Activated effector memory CD4-positive, alpha-beta T cell treated with anti-CD3 and anti-CD28 coated beads, Interleukin-2, amount 50 U/mL, for 16 hours (primary cell): ENCODE measurements at regions not wholly inside any gene's neighbourhood (a gene's known extent, or its start where the extent isn't known, plus 50 kb on each side); places are given as distances from the start of the nearest gene placed in this dataset.
"Not testable (repeated sequence)": the region's sequence is repeated elsewhere in the genome, so short reads cannot be mapped to it uniquely, and the experiment has no call there.

Source experiments
- DNase-seq: peaks from one replicate; pipeline ENCODE4 v3.0.0-alpha.2; 2020

GRCh38 chr16:21487956-21488355, 111.4 kb upstream of the METTL9 start:
- DNase-seq: not testable (repeated sequence)

DNA sequence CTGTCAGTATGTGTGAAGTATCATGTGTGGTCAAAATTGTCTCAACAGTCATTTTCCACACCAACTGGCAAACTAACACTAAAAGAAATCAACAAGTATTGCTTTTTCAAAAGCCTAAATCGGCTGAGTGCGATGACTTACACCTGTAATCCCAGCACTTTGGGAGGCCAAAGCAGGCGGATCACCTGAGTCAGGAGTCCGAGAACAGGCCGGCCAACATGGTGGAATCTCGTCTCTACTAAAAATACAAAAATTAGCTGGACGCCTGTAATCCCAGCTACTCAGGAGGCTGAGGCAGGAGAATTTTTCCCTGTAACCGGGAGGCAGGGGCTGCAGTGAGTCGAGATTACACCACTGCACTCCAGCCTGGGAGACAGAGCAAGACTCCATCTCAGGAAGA, 100.3 kb upstream of the METTL9 start:
- peak; percentile 41 for DNase-seq

DNA sequence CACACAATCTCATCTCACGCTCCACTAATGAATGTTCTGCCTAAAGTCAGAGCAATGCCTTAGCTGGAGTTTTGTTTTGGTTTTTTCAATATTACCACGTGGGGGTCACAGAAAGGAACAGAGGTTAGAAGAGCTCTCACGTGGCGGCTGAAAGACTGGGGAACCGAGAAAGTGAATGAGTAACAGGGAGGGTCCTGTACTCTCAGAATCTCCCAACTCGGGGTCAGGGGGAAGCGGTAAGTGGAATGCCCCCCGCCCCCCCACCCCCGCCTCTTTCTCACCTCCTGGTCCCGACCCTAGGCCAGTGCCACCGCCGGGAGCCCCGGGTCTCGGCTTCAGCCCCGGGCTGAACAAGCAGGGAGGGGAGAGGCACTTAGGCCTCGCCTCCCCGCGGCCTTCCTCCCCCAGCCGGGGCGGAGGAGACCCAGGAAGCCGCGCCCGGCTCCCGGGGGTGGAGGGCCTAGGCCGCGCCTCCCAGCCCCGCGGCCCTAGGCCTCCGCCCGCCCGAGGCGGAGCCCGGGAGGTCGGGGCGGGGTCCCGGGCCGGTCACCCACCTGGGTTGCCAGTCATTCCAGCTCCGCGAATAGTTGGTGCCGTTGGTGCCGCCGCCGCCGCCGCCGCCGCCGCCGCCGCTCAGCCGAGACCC, 98.0 kb upstream of the METTL9 start:
- DNase-seq: peak; percentile 91

GRCh38 chr16:21501869-21502667, 97.3 kb upstream of the METTL9 start:
- DNase-seq: peak; percentile 97

- not testable (repeated sequence) for DNase-seq
These were observed 95.8 kb upstream of the METTL9 start for GRCh38 chr16:21503574-21503920.

DNA sequence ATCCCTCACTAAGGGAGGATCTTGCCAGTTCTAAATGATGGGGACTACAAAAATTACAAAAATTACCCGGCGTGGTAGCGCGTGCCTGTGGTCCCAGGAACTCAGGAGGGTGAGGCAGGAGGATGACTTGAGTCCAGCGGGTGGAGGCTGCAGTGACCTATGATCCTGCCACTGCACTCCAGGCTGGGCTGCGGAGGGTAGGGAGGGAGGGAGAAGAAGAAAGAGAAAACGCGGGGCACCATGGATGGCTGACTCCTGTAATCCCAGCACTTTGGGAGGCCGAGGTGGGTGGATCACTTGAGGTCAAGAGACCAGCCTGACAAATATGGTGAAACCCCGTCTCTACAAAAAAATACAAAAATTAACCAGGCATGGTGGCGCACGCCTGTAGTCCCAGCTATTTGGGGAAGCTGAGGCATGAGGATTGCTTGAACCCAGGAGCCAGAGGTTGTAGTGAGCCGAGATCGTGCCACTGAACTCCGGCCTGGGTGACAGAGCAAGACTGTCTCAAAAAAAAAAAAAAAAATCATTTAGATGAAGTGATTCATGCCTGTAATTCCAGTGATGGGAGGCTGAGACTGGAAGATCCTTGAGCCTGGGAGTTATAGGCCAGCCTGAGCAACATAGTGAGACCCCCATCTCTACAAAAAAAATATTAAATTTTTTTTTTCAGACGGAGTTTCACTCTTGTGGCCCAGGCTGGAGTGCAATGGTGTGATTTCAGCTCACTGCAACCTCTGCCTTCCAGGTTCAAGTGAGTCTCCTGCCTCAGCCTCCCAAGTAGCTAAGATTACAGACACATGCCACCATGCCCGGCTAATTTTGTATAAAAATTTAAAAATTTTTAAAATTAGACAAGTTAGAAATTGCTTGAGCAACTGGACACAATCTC, 95.2 kb upstream of the METTL9 start:
- peak; percentile 59 for DNase-seq

- peak; percentile 31 for DNase-seq
These were observed 93.4 kb upstream of the METTL9 start for GRCh38 chr16:21505751-21506520.

DNA sequence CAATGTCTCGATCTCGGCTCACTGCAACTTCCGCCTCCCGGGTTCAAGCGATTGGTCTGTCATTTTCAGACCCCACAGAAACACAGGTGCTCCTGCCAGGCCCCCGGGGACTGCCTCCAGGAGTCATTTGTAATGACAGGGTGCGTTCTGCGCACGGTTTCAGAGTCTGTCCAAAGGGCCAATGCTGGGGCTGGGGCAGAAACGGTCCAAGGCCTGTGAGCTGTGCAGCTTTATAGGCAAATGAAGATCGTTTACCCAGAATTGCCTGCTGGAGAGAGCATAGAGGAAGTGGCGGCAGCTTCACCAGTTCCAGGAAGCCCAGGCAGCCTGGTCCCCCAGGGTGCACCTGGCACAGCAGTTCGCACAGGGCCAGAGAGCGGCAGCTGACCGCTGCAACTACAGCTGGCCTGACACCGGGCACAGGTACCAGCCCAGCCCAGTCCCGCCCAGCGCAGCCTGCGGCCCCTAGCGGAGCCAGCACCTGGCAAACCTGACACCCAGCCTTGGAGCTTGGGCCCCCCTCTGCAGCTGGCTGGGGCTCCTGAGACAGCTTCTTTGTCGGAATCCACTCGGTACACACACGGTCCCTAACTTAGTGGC, 92.4 kb upstream of the METTL9 start:
- peak; percentile 83 for DNase-seq

GRCh38 chr16:21507631-21508305, 91.6 kb upstream of the METTL9 start:
- peak; percentile 58 for DNase-seq

DNA sequence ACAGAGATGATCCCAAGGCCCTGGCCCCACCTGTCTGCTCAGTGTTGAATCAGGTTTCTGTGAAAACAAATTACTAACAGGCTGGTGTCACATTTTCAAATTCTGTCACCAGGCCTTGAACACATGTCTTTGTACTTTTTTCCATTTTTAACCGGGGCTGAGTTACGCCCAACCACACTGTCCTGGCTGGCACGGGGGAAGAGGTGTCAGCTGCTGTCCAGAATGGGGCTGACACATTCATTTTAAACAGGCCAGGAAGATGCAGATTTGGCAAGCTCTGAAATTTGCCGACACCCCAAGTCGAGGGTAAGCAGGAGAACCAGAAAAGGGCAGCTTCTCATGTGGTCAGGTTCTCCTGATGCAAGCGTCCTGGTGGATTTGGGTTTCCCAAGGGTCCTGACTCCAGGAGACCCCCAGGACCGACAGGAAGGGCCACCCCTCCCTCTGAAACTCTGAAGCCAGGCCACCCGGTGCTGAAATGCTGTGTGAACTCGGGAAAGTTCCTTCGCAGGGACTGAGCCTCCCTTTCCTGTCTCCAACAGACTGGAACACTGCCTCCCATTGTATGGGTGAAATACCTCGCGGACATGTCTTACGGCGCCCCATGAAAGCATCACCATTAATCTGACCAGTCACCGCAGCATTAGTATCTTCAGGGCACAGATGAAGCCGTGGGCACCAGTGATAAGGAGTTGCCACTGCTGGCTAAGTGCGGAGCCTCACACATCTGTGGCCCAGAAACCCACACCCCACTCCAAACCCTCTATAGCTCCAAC, 90.5 kb upstream of the METTL9 start:
- not testable (repeated sequence) for DNase-seq

DNA sequence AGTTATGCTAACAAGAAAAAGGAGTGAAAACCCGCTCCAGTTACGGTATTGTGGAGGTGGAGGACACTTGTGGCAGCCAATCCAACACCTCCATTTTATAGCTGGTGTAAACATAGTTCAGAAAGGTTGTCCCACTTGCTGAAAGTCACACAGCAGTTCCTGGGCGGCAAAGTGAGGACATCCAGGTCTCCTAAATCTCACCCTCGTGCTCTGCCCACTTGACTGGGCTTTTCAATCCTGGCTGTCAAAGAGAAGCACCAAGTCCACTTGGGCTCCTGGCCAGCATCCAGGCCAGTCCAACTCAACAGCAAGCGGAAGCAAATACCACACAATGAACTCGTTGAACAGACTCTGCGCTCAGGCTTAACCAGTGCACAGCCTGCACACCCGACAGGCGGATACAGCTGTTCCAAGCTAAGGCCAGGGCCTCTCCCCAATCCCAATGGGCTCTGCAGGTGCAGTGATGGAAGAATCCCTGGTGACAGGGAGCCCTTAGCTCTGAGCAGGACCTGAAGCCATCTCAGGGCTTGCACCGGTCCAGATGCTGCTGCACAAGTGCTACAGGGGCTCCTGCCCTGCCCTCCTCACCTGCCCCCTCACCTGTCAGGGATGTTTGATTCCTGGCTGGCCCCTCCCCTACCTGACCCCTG, 89.8 kb upstream of the METTL9 start:
- peak; percentile 61 for DNase-seq

- DNase-seq: peak; percentile 50
These were observed 88.5 kb upstream of the METTL9 start for GRCh38 chr16:21510869-21511255.

DNA sequence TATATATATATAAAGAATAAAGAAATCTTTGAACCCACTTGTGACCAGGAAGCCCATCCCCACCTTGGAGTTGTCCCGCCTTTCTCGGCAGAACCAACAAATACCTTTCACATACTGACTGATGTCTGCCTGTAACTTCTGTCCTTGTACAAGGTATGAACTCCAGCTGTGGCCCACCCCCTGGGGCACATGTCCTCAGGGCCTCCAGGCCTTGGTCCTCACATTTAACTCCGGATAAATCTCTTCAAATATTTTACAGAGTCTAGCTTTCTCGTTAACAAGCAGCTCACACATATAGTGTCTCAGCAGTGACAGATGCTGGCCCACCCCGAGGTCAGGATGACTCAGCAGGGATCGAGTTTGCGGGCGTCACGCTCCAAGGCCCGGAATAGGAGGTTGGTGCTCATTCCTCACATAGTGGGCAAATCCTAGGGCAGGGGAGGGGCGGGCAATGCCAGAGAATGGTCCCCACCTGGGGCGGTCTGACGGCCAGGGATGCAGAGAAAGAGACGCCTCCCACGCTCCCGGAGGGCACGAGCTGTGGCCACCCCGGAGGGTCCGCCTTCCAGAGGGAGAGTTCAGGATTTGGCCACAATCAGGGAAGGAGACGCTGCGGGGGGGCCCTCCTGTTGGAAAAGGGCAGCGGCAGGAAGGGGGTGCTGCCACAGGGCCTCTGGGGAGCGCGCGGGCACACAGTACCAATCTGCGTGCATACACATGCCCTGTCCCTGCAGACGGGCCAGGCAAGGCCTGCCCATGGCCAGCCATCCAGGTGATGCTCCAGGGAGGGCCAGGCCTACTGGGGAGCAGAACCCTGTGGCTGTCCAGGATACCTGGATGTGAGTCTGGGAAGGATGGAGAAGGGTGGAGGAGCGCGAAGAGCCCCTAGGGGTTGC, 87.8 kb upstream of the METTL9 start:
- peak; percentile 63 for DNase-seq

DNA sequence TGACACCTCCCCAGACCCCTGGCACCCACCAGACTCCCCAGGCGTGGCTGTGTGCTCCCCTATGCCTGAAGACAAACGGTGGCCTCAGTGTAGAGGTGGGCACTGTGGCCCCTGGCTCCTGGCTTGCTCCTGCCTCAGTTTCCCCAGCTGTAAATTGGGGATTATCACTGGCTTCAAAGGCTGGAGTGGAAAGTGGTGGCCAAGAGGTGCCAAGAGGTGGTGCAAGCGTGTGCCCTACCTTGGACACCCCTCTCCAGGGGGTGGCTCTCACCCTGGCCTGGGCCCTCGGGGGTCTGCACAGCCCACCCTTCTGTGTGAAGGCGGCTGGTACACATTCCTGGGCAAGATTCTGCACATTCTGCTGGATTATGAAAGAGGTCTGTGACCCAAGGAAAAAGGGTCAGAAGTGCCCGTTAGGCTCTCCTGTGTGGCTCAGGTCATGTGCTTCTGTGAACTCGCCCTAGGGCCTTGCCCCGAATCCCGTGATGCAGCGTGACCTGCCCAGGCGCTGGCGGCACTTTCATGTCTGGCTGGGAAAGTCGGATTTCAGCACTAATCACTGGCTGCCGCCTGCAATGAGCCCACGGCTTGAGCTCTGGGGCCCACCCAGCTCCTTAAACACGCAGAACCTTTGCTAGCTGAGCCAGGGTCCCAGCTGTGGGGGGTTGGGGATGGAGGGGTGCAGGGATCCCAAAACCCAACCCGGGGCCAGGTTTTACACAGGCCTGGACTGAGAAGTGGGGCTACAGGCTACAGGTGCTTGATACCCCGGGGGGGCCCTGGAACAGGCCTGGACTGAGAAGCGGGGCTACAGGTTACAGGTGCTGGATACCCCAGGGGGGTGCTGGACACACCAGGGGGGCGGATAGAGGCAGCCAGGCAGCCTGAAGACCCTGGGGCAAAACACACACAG, 86.8 kb upstream of the METTL9 start:
- DNase-seq: peak; percentile 61

DNA sequence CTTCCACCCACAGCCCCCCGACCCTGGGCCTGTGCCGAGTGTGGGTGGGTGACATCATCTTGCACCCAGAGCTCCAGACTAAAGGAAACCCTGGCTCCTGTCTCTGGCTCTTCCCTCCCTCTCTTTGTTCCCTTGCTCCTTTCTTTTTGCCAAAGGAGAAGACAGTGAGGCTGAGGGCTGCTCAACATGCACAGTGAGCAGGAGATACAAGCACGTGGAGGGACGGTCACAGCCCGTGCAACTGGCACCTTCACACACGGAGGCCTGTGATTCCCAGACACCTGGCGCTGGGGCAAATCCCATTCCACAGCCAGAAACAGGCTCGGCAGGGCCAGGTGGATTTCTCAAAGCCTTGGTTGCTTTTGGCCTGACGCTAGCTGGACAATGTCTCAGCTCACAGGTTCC, 86.0 kb upstream of the METTL9 start:
- DNase-seq: peak; percentile 57

DNA sequence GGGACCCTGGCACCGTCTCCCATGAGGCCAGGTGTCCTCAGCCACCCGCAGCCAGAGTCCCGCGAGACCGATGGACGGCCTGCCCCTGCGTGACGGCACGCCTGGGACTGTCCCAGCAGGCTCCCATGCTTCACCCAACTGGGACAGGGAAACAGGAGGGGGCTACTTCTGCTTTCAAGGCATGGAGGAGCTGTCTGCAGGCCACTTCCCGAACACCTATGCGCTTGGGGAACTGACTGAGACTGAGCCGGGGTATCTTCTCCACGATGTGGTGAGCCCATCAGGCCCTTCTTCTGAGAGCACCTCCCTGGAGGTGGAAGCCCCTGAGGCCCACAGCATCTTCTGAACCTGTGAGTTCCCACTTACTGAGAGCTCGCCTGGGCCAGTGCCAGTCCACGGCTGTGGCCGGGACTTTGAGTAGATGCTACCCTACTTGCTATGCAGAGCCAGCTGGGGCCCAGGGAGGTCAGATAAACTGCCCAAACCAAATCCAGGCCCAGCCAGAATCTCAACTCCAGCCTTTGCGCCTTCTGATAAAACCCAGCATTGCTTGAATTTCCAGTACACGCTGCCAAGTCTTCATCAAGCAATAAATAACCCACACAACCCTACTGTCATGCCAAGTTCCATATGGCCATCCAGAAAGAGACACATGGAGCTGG, 85.4 kb upstream of the METTL9 start:
- not testable (repeated sequence) for DNase-seq

DNA sequence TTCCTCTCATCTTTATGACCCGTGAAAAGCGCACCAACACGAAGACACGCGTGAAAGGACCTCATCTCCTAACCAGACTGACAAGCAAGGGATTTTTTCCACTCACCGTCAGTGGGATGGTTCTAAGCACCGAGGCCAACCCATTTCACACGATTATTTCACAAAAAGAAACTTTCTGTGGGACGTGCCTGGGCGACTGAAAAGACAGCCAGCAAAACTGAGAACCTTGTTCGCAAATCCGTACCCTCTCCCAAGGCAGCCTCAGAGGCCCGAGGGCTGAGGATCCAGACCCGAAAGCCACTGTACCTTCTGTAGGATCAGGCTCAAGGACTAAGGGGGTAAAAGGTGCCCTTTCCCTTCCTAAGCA, 84.9 kb upstream of the METTL9 start:
- DNase-seq: not testable (repeated sequence)

GRCh38 chr16:21516705-21517040, 82.7 kb upstream of the METTL9 start:
- DNase-seq: not testable (repeated sequence)
